NCI-H226 (cell line): ENCODE measurements at regions not wholly inside any gene's neighbourhood (a gene's known extent, or its start where the extent isn't known, plus 50 kb on each side); places are given as distances from the start of the nearest gene placed in this dataset.

ENCODE experiments used
- DNase-seq: peaks from one replicate; pipeline ENCODE4 v3.0.0-alpha.2; 2015

DNA sequence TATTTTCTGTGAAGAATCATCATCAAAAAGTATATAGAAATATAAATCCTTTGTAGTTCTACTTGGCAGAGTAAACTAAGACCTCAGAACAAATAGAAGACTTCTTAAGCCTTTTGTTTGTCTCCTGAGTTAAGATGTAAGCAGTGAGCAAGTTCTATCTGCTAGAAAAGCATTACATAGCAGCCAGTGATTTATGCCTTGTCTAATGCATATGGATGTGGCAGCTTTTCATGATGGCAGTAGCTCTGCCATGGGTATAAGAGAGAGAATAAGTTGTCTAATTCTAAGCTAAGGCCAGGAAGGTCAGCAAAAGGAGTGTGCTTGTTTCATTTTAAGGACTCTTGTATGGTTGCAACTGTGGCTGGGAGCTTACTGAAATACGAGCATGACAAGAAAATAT, 920.2 kb downstream of the GRIK2 start:
- DNase-seq, result no peak

DNA sequence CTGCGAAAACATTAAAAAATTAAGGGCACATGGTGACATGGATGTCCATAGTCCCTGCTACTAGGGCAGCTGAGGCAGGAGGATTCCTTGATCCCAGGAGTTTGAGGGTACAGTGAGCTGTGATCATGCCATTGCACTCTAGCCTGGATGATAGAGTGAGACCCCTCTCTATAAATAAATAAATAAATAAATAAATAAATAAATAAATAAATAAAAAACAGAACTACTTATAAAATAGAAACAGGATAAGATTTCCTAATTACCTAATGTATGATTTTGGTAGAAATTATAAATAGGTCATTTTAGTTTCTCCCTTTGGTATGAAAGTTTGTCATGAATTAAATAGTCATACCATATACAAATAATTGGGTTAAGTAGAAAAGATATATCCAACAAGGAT, 916.2 kb downstream of the GRIK2 start:
- DNase-seq, result no peak

DNA sequence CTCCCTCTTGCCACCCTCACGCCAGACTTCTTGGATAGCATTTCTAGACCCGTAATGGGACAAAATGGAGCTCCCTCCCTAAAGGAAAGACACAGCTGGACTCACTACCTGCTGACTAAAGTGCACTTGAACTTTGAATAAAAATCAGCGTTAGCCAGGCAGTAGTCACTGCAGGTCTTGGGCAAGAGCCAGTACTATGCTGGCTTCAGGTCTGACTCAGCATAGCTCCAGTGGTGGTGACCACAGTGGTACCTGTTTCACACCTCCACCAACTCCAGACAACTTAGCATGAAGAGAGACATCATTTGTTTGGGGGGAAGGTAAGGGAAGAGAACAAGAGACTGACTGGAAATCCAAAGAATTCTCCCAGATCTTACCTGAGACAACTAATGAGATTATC, 906.8 kb downstream of the GRIK2 start:
- DNase-seq, result no peak

DNA sequence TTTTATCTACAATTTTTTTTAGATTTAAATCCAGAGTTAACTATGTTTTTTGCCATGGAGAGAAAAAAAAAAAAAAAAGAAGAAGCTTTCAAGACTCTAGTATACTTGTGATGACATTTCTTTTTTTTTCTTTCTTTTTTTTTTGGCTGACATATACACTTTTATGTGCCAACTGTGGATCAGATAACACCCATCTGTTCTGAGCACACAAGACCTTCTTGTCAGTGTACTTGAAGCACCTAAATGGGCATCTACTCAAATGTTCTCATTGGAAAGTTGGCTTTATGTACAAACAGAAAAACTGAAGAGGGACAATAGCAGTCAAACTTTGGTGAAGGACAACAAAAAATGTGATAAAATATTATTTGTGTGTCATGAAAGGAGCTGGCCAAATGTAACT, 904.5 kb downstream of the GRIK2 start:
- no peak for DNase-seq
